NCI-H226 (cell line): ENCODE measurements at regions not wholly inside any gene's neighbourhood (a gene's known extent, or its start where the extent isn't known, plus 50 kb on each side); places are given as distances from the start of the nearest gene placed in this dataset.
"Not testable (repeated sequence)": the region's sequence is repeated elsewhere in the genome, so short reads cannot be mapped to it uniquely, and the experiment has no call there.

Experiments
- DNase-seq: peaks from one replicate; pipeline ENCODE4 v3.0.0-alpha.2; 2015

DNA sequence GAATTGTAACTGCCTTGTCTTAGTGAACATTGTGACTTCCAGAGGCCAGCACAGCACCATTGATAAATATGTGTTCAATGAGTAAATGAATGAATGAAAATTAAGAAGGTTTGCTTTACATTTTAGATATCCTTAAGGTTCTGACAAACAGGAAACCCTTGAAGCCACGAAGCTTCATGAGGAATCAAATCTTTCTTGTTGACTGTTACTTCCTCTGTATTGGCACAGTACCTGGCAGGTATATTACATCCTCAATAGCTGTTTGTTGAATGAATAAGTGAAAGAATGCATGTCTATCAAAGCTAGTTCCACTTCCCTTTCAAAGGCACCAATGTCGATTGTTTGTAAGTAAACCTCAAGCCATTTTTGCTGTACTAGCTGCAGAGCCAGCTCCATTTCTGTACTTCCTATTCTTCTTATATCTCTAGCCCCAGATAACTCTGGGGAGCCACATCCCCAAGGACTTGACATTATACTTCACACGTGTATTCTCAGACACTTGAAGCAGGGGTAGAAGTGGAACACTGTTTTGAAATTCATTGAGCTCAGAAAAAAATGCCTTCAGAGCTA, 140.3 kb upstream of the RAG2 start:
- no peak for DNase-seq

DNA sequence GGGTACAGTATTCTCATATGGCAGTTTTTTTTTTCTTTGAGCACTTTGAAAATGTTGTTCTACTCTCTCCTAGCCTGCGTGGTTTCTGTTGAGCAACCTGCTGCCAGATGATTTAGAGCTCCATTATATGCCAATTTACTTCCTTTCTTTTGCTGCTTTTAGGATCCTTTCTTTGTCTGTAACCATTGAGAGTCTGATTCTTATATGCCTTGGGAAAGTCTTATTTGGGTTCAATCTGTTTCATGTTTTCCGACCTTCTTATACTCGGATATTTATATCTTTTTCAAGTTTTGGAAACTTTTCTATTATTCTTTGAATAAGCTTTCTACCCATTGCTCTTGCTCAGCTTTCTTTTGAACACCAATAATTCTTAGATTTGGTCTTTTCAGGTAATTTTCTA, 138.1 kb upstream of the RAG2 start:
- no peak for DNase-seq

DNA sequence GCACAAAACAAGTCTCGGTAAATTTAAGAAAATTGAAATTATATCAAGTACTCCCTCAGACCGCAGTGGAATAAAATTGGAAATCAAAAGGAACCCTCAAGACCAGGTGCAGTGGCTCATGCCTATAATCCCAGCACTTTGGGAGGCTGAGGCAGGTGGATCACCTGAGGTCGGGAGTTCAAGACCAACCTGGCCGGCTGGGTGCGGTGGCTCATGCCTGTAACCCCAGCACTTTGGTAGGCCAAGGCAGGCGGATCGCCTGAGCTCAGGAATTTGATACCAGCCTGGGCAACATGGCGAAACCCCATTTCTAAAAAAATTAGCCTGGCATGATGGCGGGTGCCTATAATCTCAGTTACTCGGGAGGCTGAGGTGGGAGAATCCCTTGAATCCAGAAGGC, 135.7 kb upstream of the RAG2 start:
- DNase-seq: not testable (repeated sequence)

DNA sequence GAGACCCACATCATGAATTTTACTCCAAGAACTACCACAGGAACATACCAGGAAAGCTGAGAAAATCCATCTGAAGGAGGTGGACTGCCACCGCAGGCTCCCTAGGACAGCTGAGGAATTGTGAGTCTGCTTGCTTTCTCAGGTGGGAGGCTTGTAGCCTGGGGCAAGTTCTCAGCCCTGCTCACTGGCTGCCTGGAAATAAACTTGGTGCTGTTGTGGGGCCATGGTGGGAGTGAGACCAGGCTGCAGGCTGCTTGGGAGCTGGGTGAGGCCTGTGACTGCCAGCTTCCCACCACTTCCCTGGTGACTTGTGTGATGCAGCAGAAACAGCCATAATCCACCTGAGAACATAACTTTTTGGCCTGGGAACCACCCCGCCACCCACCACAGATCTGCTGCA, 132.7 kb upstream of the RAG2 start:
- DNase-seq: no peak

GRCh38 chr11:36729825-36730224, 131.8 kb upstream of the RAG2 start:
- DNase-seq: no peak

DNA sequence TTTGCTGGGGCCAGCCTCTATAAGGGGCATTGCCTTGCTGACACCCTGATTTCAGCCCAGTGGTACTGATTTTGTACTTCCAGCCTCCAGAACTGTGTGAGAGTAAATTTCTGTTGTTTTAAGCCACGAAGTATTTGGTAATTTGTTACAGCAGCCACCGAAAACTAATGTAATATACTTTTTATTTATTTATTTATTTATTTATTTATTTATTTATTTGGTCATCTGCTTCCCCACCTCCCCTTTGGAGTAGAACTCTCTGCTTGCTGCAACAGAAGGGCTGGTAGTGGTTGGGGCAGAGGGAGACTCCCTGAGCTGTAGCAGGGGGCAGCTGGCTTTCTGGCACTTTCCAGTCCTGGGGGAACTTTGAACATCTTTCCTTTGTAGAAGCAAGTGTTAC, 128.4 kb upstream of the RAG2 start:
- no peak for DNase-seq

- no peak for DNase-seq
These were observed 126.8 kb upstream of the RAG2 start for GRCh38 chr11:36724742-36725385.

DNA sequence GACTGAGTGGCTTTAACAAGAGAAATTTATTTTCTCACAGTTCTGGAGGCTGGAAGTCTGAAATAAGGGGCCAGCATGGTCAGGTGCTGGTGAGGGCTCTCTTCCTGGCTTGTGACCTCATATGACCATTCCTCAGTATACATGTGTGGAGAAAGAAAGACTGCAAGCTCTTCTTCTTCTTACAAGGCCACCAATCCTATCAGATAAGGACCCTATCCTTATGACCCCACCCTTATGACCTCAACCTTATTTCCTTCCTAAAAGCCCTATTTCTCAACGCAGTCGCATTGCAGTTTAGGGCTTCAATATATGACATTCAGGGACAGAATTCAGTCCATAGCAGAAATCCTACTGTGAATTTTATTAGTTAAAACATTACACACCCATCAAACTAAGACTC, 124.4 kb upstream of the RAG2 start:
- DNase-seq: no peak

GRCh38 chr11:36719358-36720107, 121.5 kb upstream of the RAG2 start:
- DNase-seq: no peak

DNA sequence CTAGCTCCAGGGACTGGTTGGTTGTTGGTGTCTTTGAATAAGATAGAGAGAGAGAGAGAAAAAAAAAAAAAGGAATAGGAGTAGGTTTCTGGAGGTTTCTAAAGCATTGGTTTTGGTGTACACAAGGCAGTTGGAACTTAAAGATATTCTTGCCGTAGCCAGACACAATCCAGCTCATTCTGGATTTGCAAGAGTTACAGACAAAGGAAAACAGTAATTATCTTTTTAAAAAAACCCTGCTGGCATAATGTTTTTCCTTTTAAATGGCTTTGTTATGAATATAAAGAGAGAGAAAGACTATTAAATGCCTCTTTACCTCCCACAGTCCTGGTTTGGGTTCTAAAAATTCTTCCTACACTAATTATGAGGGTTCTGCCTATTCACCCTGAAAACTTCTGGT, 120.4 kb upstream of the RAG2 start:
- no peak for DNase-seq

DNA sequence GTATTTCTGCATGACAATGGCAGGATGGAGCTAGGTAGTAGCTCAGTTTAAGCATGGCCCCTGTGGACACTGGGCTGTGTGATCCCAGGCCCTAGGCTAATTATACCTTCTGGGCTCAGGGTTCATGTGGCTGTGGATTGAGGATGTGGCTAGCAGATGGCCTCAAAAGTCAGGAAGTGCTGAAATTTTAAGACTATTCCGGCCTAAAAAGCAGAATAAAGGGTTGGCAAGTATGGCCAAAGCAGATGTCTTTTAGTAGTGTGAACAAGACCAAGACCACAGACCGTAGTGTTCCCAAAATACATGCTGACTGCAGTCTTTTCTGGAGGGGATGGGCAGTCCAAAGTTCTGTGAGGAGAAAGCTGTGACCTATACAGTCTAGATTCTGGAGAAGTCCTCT, 115.7 kb upstream of the RAG2 start:
- no peak for DNase-seq

DNA sequence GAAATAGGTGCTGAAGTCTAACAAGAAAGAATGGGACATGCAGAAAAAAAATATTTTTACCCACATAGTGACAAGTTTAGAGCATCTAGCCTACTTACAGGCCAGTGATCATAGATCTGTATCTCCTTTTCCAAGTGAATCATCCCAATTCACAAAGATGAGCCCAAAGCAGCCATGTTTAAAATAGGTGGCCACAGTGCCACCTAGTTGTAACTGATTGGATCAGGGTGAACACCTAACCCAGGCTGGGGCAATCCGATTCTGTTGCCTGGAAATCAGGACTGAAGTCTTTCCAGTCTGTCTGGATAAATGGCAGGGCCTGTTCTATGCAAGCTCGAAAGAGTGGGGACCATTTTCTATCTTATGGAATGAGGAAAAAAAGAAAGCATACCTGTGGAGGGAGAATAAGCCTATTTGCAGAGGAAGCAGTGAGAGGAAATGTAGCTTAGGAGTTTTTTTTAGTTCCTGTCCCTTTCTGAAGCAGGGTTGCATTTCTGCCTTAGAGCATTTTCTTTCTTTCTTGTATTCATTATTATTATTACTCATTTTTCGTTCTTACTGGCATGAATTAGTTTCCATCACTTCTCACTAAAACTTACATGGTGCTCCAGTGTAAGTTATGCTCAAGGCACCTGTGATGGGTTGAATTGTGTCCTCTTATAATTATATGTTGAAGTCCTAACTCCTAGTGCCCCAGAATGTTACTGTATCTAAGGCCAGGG, 113.2 kb upstream of the RAG2 start:
- DNase-seq: no peak
